A673 (cell line): ENCODE measurements at regions not wholly inside any gene's neighbourhood (a gene's known extent, or its start where the extent isn't known, plus 50 kb on each side); places are given as distances from the start of the nearest gene placed in this dataset.

Experiments used
- BruUV-seq: library from RNA; stranded (reverse); fragments of 400-500 nt; replicated peaks from 2 replicates; lab custom pipeline; 2021; lab: Mats Ljungman, UMichigan
- CTCF ChIA-PET: fragments of 300-600 bp; sonication (Branson Sonifier 250); formaldehyde crosslinking; loops from one replicate; lab custom pipeline; 2022; ENCODE audit warnings: antibody characterized with exemption; lab: Charles Lee
- POLR2A ChIA-PET: fragments of 300-600 bp; sonication (Branson Sonifier 250); formaldehyde crosslinking; loops from one replicate; lab custom pipeline; 2022; ENCODE audit warnings: antibody characterized with exemption; ENCODE audit not compliant: low non-redundant PET; lab: Charles Lee
- DNase-seq: peaks from one replicate; pipeline ENCODE4 v3.0.0-alpha.2; 2015; ENCODE audit warnings: low spot score
- H3K27ac ChIP-seq: fragments of 200-600 bp; sonication (generic); 2 replicates; pipeline ENCODE4 v1.5.1; 2016; ENCODE audit warnings: mixed run types, low read depth, mild to moderate bottlenecking, mixed read lengths, antibody characterized with exemption, low read length; ENCODE audit not compliant: poor library complexity, severe bottlenecking
- H3K27me3 ChIP-seq: fragments of 200-600 bp; sonication (generic); replicated peaks from 2 replicates; pipeline ENCODE4 v1.6.1; 2017; ENCODE audit warnings: mixed run types, low read depth, mild to moderate bottlenecking, mixed read lengths, antibody characterized with exemption, low read length; ENCODE audit not compliant: insufficient read depth, poor library complexity
- H3K36me3 ChIP-seq: fragments of 200-600 bp; sonication (generic); 2 replicates; pipeline ENCODE4 v1.6.1; 2016; ENCODE audit warnings: mixed run types, mild to moderate bottlenecking, mixed read lengths, antibody characterized with exemption, low read length; ENCODE audit not compliant: insufficient read depth, poor library complexity, severe bottlenecking
- H3K4me1 ChIP-seq: fragments of 200-600 bp; sonication (generic); 2 replicates; pipeline ENCODE4 v1.6.1; 2017; ENCODE audit warnings: mixed run types, mild to moderate bottlenecking, mixed read lengths, antibody characterized with exemption, low read length; ENCODE audit not compliant: insufficient read depth, poor library complexity, severe bottlenecking
- H3K4me3 ChIP-seq: fragments of 200-600 bp; sonication (generic); 2 replicates; pipeline ENCODE4 v1.5.1; 2016; ENCODE audit warnings: low read depth, mixed run types, mild to moderate bottlenecking, mixed read lengths, low read length; ENCODE audit not compliant: poor library complexity, severe bottlenecking
- H3K9me3 ChIP-seq: fragments of 200-600 bp; sonication (generic); 2 replicates; pipeline ENCODE4 v1.6.1; 2016; ENCODE audit warnings: mixed run types, low read depth, mild to moderate bottlenecking, mixed read lengths, antibody characterized with exemption, low read length; ENCODE audit not compliant: poor library complexity, severe bottlenecking
- EZH2 ChIP-seq: fragments of 200-600 bp; sonication (generic); IDR thresholded peaks from 2 replicates; pipeline ENCODE4 v1.6.1; 2017; ENCODE audit warnings: borderline replicate concordance, low read depth, mild to moderate bottlenecking, mixed read lengths, antibody characterized with exemption, low read length; ENCODE audit not compliant: poor library complexity, severe bottlenecking
- intact Hi-C: fragments of 100-400 bp; cut with micrococcal nuclease; formaldehyde crosslinking; loops from one replicate; pipeline ENCODE4 v1.10.0; 2022; ENCODE audit not compliant: unreplicated experiment
- TF ChIP-seq, protein P1 (sequence below): fragments of 300-800, 200-600 bp; sonication (generic); conservative IDR thresholded peaks from 2 replicates; pipeline ENCODE4 v1.5.1; 2017; ENCODE audit warnings: low read depth, mild to moderate bottlenecking, antibody characterized with exemption, low read length, moderate library complexity, mixed read lengths

DNA sequence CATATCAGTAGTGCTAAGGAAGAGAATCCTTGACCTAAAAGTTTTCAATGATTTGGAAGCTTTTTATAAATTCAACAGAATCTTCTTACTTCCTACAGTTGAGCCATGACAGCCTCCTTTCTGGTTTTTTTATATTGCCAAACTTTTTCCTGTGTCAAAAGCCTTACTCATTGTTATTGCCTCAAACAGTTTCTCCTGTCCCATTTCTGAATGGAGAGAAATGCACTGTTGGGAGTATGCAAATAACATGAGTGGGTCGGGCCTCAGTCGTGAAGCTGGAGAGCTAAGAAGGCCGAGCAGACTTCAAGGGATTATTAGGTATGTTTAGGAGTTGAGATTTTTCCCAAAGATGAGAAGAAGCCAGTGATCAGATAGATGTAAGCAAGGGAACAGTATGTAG is 766.4 kb upstream of the KLHL1 start:
- Histone ChIP-seq H3K9me3 (no peaks in the 10 kb centered on the region), H3K4me3 (no peak overlapping the region), H3K4me1 (no peaks in the 10 kb centered on the region), H3K36me3 (no peaks in the 10 kb centered on the region), H3K27me3 (peaks cover 6% of the 10 kb centered on the region), H3K27ac (no peak overlapping the region)
- intact Hi-C loops: no loop called here
- DNase-seq: no peak
- TF ChIP-seq EZH2: no peak
- TF ChIP-seq, protein P1, sequence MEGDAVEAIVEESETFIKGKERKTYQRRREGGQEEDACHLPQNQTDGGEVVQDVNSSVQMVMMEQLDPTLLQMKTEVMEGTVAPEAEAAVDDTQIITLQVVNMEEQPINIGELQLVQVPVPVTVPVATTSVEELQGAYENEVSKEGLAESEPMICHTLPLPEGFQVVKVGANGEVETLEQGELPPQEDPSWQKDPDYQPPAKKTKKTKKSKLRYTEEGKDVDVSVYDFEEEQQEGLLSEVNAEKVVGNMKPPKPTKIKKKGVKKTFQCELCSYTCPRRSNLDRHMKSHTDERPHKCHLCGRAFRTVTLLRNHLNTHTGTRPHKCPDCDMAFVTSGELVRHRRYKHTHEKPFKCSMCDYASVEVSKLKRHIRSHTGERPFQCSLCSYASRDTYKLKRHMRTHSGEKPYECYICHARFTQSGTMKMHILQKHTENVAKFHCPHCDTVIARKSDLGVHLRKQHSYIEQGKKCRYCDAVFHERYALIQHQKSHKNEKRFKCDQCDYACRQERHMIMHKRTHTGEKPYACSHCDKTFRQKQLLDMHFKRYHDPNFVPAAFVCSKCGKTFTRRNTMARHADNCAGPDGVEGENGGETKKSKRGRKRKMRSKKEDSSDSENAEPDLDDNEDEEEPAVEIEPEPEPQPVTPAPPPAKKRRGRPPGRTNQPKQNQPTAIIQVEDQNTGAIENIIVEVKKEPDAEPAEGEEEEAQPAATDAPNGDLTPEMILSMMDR: no peak
- ChIA-PET POLR2A (no interaction called here), CTCF (no interaction called here)
- no TSS peak for BruUV-seq

DNA sequence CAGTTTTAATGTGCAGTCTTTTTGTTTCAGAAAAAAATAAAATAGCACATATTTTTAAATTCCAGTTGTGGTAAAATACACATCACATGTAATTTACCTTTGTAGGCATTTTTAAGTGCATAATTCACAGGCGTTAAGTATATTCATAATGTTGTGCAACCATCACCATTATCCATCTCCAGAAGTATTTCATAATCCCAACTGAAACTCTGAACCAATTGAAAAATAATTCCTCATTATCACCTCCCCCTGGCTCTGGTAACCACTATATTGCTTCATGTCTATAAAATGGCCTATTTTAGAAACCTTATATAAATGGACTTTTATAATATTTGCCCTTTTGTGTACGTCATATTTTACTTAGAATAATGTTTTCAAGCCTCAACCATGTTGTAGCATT is 756.5 kb upstream of the KLHL1 start:
- H3K4me1 ChIP-seq: no peaks in the 10 kb centered on the region
- TF ChIP-seq, protein P1: no peak
- no peak for TF ChIP-seq EZH2
- BruUV-seq: no TSS peak
- ChIA-PET POLR2A (no interaction called here), CTCF (no interaction called here)
- DNase-seq: no peak
- peaks cover 14% of the 10 kb centered on the region for H3K27me3 ChIP-seq
- intact Hi-C loops: no loop called here
- no peak overlapping the region for H3K4me3 ChIP-seq
- no peak overlapping the region for H3K27ac ChIP-seq
- no peaks in the 10 kb centered on the region for H3K9me3 ChIP-seq
- no peaks in the 10 kb centered on the region for H3K36me3 ChIP-seq

DNA sequence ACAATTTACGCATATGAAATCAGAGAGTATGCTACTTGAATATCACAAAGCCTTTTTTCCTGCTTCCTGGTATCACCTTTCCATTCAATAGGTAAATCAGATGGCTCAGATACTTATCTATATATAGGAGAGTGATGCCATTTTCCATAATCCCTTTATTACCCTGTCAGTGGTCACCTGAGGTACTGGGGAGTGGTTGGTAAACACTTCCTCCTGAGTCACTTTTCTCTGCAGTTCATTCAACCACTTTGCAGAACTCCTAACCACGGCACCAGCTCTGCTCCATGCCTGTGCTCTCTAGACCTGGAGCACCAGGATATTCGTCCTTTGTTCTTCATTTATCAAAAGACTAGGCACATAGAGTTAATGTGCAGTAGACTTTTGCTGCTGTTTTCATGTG is 748.5 kb upstream of the KLHL1 start:
- no peaks in the 10 kb centered on the region for H3K27me3 ChIP-seq
- no peak overlapping the region for H3K4me3 ChIP-seq
- H3K9me3 ChIP-seq: no peaks in the 10 kb centered on the region
- CTCF ChIA-PET: no interaction called here
- DNase-seq: no peak
- no TSS peak for BruUV-seq
- no peak overlapping the region for H3K27ac ChIP-seq
- intact Hi-C loops: no loop called here
- POLR2A ChIA-PET: no interaction called here
- H3K36me3 ChIP-seq: no peaks in the 10 kb centered on the region
- no peaks in the 10 kb centered on the region for H3K4me1 ChIP-seq
- TF ChIP-seq, protein P1: no peak
- TF ChIP-seq EZH2: no peak
